Progenitor cell of endocrine pancreas (in vitro differentiated cells): ENCODE measurements at regions not wholly inside any gene's neighbourhood (a gene's known extent, or its start where the extent isn't known, plus 50 kb on each side); places are given as distances from the start of the nearest gene placed in this dataset.
A peak's percentile ranks its signal among the peaks of the same experiment; 100 is the strongest.
"Not testable (repeated sequence)": the region's sequence is repeated elsewhere in the genome, so short reads cannot be mapped to it uniquely, and the experiment has no call there.

Experiments
- DNase-seq: peaks from one replicate; pipeline ENCODE4 v3.0.0; 2021; ENCODE audit warnings: low spot score; ENCODE audit not compliant: unreplicated experiment
- H3K27ac Mint-ChIP-seq: 2 replicates; pipeline ENCODE4 v1.8.0; 2021; ENCODE audit warnings: mild to moderate bottlenecking, moderate library complexity, mixed read lengths
- H3K27me3 Mint-ChIP-seq: 2 replicates; pipeline ENCODE4 v1.8.0; 2021; ENCODE audit warnings: mixed read lengths
- H3K36me3 Mint-ChIP-seq: 2 replicates; pipeline ENCODE4 v1.8.0; 2022; ENCODE audit warnings: mixed read lengths; ENCODE audit not compliant: insufficient read depth
- H3K4me1 Mint-ChIP-seq: 2 replicates; pipeline ENCODE4 v1.8.0; 2021; ENCODE audit warnings: low read depth, mixed read lengths
- H3K4me3 Mint-ChIP-seq: 2 replicates; pipeline ENCODE4 v1.8.0; 2021; ENCODE audit warnings: low read depth, mild to moderate bottlenecking, moderate library complexity, mixed read lengths
- H3K9me3 Mint-ChIP-seq: 2 replicates; pipeline ENCODE4 v1.8.0; 2021; ENCODE audit warnings: low read depth, mixed read lengths
- CTCF ChIP-seq: fragments of 200-600 bp; sonication (generic); IDR thresholded peaks from one replicate; pipeline ENCODE4 v1.5.0; 2021; ENCODE audit warnings: antibody characterized with exemption, mild to moderate bottlenecking; ENCODE audit not compliant: unreplicated experiment

DNA sequence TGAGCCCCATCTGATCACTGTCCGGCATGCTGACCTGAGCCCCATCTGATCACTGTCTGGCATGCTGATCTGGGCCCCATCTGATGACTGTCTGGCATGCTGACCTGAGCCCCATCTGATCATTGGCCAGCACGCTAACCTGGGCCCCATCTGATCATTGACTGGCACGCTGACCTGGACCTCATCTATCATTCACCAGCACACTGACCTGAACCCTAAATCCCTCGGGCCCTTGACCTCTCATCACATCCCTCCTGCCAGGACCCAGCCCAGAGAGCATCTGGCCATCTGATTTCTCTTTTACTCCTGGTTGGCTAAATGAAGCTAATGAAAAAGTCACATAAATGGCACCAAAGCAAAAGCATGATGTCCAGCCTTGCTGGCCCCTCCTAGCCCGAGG lies 207.1 kb downstream of the NDUFA10 start:
- Mint-ChIP-seq H3K4me3 (no peak overlapping the region), H3K27me3 (peaks cover 22% of the 10 kb centered on the region), H3K27ac (no peak overlapping the region), H3K9me3 (peaks cover 3% of the 10 kb centered on the region), H3K36me3 (no peaks in the 10 kb centered on the region), H3K4me1 (peaks cover 9% of the 10 kb centered on the region)
- no peak for TF ChIP-seq CTCF
- DNase-seq: peak; percentile 1

DNA sequence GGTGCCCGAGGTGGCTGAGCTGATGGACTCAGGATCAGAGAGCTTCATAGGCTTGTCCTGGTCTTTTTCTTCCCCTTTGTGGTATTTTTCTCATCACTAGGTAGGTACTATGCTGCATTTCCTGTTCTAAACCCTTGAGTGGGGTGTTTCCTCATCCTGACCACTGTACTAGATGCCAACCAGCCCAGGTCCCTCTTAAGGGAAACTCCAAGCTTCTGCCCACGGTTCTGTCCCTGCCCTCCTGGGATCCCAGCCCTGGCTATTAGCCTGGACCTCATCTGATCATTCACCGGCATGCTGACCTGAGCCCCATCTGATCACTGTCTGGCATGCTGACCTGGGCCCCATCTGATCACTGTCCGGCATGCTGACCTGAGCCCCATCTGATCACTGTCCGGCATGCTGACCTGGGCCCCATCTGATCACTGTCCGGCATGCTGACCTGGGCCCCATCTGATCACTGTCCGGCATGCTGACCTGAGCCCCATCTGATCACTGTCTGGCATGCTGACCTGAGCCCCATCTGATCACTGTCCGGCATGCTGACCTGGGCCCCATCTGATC lies 207.6 kb downstream of the NDUFA10 start:
- not testable (repeated sequence) for H3K9me3 Mint-ChIP-seq, H3K4me1 Mint-ChIP-seq, H3K4me3 Mint-ChIP-seq, H3K36me3 Mint-ChIP-seq, H3K27ac Mint-ChIP-seq
- DNase-seq: peak; percentile 1
- H3K27me3 Mint-ChIP-seq: peaks cover 19% of the 10 kb centered on the region

DNA sequence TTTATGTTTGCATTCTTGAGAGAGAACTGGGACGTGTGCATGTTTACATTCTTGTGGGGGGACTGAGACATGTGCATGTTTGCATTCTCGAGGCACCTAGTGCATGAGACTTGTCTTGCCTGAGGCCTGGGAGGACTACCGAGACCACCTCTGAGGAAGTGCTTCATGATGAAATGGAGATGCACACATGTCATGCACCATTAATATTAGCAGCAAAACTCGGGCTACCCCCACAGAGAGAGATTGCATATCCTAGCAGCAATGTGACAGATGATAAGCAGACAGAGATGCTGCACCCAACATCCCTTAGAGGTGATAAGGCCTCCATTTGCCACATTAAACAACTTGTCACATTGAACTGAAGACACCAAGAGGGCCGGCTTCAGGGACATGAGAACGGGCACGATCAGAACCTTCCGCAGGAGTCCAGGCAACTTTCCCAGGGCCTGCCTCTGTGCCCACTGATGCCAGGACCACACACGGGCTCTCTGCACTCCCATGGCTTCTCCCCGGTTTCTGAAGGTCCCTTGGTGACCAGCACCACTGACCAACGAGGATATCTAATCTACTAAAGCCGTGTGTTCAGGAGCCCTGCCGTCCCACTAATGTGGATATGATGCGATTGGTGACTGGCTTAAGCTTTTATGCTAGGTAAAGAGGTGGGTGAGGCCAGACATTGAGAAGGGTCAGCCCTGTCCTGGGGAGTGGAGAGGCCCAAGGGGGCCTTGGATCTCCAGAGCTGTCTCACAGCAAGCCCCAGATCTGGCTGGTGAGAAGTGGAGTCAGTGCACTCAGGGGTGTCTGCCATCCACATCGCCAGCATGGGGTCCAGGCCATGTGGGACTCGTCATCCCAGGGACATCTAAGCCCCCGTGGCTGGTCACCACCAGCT lies 208.3 kb downstream of the NDUFA10 start:
- no peak for DNase-seq
- H3K36me3 Mint-ChIP-seq: no peaks in the 10 kb centered on the region
- no peak overlapping the region for H3K27ac Mint-ChIP-seq
- peaks cover 9% of the 10 kb centered on the region for H3K4me1 Mint-ChIP-seq
- no peak overlapping the region for H3K4me3 Mint-ChIP-seq
- no peak for TF ChIP-seq CTCF
- H3K27me3 Mint-ChIP-seq: peaks cover 13% of the 10 kb centered on the region
- peaks cover 3% of the 10 kb centered on the region for H3K9me3 Mint-ChIP-seq

- no peak overlapping the region for H3K27ac Mint-ChIP-seq
- H3K27me3 Mint-ChIP-seq: peaks cover 9% of the 10 kb centered on the region
- DNase-seq: no peak
- TF ChIP-seq CTCF: no peak
- peaks cover 3% of the 10 kb centered on the region for H3K9me3 Mint-ChIP-seq
- no peak overlapping the region for H3K4me3 Mint-ChIP-seq
- peaks cover 9% of the 10 kb centered on the region for H3K4me1 Mint-ChIP-seq
- H3K36me3 Mint-ChIP-seq: no peaks in the 10 kb centered on the region
Measured at GRCh38 chr2:239815671-239816070, 209.5 kb downstream of the NDUFA10 start.

DNA sequence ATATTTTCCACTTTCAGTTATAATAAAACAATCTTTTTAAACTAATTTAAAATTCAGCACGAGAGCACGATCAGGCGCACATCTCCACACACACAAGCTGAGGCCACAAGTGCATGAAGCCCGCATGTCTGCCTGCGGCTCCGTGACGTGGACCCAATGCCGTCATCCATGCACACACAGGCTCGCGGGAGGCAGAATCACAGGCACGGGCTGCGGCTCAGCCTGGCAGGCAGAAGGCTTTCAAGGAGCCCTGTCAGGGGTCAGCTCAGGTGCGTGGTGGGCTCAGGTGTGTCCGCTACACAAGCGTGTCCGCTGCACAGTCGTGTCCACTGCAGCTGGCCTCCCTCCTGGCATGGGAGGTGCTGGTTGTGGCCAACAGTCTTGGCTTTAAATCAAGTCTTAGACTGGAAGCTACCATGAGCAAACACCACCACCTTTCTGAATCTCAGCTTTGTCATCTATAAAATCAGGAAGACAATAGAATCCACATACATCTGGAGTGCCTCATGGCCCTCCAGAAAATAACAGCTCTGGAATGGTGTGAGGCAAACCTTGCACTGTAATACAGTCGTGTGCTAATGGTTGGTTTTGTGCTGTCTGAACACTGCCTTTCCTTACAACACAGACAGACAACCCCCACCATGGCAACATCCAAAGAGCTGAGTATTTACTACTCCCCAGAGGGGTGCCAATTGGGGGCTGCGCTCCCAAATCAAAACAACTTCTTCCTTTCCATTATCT lies 210.1 kb downstream of the NDUFA10 start:
- TF ChIP-seq CTCF: no peak
- H3K27me3 Mint-ChIP-seq: peaks cover 7% of the 10 kb centered on the region
- DNase-seq: no peak
- no peak overlapping the region for H3K4me3 Mint-ChIP-seq
- H3K27ac Mint-ChIP-seq: no peak overlapping the region
- no peaks in the 10 kb centered on the region for H3K36me3 Mint-ChIP-seq
- H3K9me3 Mint-ChIP-seq: peaks cover 3% of the 10 kb centered on the region
- H3K4me1 Mint-ChIP-seq: peaks cover 9% of the 10 kb centered on the region
